ENCODE measurements at regions not wholly inside any gene's neighbourhood (a gene's known extent, or its start where the extent isn't known, plus 50 kb on each side); places are given as distances from the start of the nearest gene placed in this dataset.

DNA sequence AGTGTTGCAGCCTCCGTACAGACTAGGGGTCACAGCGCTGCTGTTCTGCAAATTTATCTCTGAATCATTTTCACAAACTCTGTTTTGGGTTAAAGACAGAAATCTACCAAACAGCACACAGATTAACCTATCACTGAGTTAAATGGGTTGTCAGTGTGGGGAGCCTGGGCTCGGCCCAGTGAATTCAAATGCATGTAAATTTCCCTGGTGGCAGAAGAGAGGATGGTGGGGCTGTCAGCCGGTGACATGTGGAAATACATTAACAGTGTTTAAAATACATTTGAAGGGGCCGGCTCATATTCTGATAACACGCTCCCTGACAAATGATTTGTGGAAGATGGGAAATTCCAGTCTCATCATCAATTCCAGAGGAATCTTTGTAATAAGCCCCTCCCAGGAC, 309.6 kb upstream of the MKI67 start:
- peaks cover 7 to 9% of the 10 kb centered on the region in 2 donors for H3K9me3 Mint-ChIP-seq
- no peaks in the 10 kb centered on the region for H3K36me3 Mint-ChIP-seq
- DNase-seq (ENCODE audit: low spot score in 2 of 2) (no peak), ATAC-seq (no peak)
- no peak overlapping the region for H3K27ac Mint-ChIP-seq

DNA sequence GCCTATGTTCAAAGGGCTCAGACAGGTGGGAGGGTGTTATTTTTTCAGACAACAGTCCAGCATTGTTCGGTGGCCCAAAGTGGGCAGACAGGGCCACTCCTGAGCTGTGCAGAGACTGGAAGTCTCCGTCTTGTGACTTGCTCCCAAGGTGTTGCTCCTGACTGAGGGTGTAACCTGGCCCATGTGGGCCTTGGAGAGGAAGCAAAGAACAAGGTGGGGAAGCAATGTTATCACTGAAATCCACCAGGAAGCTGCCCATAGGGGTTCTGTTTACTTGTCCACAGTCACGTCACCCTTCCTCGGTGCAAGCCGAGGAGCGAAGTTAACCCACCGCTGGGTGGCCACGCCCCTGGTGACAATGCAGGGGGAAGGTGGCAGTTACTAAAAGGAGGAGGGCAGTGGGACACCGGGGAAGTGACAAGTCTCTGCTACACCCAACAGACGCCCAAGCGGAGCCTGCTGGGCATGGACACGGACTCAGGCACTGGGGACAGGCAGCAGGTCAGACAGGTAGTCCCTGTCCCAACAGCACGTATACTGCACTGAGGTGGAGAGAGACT, 311.6 kb upstream of the MKI67 start:
- no peak for DNase-seq (ENCODE audit: low spot score in 2 of 2)
- H3K36me3 Mint-ChIP-seq = no peaks in the 10 kb centered on the region

DNA sequence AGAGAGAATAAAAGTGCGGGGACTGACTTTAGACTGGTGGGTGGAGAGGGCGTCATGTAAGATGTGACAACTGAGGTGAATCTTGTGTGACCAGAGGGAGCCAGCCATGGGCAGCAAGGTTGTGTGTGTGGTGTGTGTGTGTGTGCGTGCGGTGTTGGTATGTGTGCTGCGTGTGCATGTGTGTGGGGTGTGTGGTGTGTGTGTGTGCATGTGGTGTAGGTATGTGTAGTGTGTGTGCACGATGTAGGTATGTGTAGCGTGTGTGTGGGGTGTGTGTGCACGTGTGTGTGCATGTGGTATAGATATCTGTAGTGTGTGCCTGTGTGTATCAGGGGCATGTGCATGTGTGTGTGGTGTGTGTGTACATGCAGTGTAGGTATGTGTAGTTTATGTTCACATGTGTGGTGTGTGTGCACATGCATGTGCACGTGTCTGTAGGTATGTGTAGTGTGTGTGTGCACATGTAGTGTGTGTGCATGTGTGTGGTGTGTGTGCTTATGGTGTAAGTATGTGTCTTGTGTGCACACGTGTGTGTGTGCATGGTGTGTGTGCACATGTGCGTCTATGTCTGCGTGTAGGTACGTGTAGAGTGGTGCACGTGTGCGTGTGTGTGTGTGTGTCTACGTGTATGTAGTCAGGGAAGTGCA, 312.3 kb upstream of the MKI67 start:
- ATAC-seq = no peak
- DNase-seq (ENCODE audit: low spot score in 2 of 2) = no peak
- H3K9me3 Mint-ChIP-seq = peaks cover 7 to 9% of the 10 kb centered on the region in 2 donors
- no peaks in the 10 kb centered on the region for H3K36me3 Mint-ChIP-seq
- H3K27ac Mint-ChIP-seq = no peak overlapping the region

More for the DNA sequence above, 311.6 kb upstream of the MKI67 start:
- ATAC-seq = no peak
- peaks cover 7 to 9% of the 10 kb centered on the region in 2 donors for H3K9me3 Mint-ChIP-seq
- H3K27ac Mint-ChIP-seq = no peak overlapping the region

GRCh38 chr10:128440513-128441160, 314.4 kb upstream of the MKI67 start:
- no peak overlapping the region for H3K27ac Mint-ChIP-seq
- DNase-seq (ENCODE audit: low spot score in 2 of 2) (no peak), ATAC-seq (no peak)
- H3K36me3 Mint-ChIP-seq = no peaks in the 10 kb centered on the region
- peaks cover 7 to 9% of the 10 kb centered on the region in 2 donors for H3K9me3 Mint-ChIP-seq

- ATAC-seq = no peak
- H3K27ac Mint-ChIP-seq = no peak overlapping the region
- no peaks in the 10 kb centered on the region for H3K9me3 Mint-ChIP-seq
Observed at GRCh38 chr10:128443925-128444518, 317.8 kb upstream of the MKI67 start.

DNA sequence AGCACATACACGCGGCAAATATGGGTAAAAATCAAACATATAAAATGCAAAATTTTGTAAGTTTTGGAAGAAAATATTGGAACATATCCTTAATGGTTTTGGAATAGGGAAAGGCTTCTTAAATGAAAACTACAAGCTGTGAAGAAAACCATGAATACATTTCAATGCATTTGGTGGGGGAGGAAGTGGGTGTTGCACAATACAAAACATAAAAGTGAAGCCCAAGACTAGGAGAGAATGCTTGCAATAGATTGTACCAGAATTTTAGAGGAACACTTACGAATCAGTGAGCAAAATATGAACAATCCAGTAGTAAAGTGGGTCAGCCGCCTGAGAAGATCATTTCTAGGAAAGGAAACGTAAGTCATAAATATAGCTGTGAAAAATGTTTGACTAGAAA, 322.6 kb upstream of the MKI67 start:
- H3K36me3 Mint-ChIP-seq = no peaks in the 10 kb centered on the region
- DNase-seq (ENCODE audit: low spot score in 2 of 2) (no peak), ATAC-seq (no peak)
- no peaks in the 10 kb centered on the region for H3K9me3 Mint-ChIP-seq
- no peak overlapping the region for H3K27ac Mint-ChIP-seq

More at GRCh38 chr10:128443925-128444518, 317.8 kb upstream of the MKI67 start:
- no peaks in the 10 kb centered on the region for H3K36me3 Mint-ChIP-seq
- DNase-seq (ENCODE audit: low spot score in 2 of 2) = no peak

GRCh38 chr10:128451879-128452278, 325.7 kb upstream of the MKI67 start:
- Mint-ChIP-seq H3K27ac (no peak overlapping the region), H3K36me3 (no peaks in the 10 kb centered on the region), H3K9me3 (no peaks in the 10 kb centered on the region)
- ATAC-seq (no peak), DNase-seq (ENCODE audit: low spot score in 2 of 2) (no peak)

DNA sequence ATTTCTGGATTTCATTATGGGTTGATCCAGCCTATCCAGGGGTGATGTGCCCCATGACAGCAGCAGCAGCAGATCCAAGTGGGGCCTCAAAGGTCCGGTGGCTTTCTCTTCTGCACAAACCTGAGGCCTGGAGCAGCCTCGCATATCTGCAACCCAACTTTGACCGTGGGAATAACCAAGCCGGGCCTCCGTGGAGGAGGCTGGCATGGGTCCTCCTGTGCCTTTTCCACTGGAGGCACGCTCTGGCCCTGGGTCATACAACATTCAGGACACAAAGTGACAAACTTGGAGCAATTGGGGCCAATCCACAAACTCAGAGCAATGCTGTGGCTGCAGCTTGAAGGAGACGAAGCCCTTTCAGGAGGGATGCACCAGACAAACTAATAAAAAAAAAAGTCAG, 330.0 kb upstream of the MKI67 start:
- ATAC-seq = no peak
- H3K36me3 Mint-ChIP-seq = no peaks in the 10 kb centered on the region
- H3K27ac Mint-ChIP-seq = no peak overlapping the region
- no peaks in the 10 kb centered on the region for H3K9me3 Mint-ChIP-seq
- DNase-seq (ENCODE audit: low spot score in 2 of 2) = no peak

- ATAC-seq (no peak), DNase-seq (ENCODE audit: low spot score in 2 of 2) (no peak)
- H3K36me3 Mint-ChIP-seq = no peaks in the 10 kb centered on the region
- H3K27ac Mint-ChIP-seq = no peak overlapping the region
- H3K9me3 Mint-ChIP-seq = no peaks in the 10 kb centered on the region
Observed at GRCh38 chr10:128457136-128457535, 330.9 kb upstream of the MKI67 start.

DNA sequence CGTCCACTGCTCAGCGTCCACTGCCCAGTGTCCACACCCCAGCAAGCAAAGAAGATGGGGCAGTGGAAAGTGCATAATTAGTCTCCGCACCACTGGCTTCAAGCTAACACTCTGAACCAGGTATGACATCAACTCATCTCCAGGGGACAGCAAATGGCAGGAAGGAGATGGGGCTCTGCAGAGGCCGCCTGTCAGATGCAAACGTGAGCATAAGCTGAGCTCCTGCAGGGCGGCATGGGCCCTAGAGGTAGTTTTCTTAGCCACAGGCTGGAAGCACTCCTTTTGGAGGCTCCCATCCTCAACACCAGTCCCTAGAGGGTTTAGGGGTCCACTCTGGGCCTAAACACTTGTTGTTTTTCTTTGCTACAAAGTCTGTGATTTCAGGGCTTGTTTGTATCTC, 335.8 kb upstream of the MKI67 start:
- no peaks in the 10 kb centered on the region for H3K36me3 Mint-ChIP-seq

DNA sequence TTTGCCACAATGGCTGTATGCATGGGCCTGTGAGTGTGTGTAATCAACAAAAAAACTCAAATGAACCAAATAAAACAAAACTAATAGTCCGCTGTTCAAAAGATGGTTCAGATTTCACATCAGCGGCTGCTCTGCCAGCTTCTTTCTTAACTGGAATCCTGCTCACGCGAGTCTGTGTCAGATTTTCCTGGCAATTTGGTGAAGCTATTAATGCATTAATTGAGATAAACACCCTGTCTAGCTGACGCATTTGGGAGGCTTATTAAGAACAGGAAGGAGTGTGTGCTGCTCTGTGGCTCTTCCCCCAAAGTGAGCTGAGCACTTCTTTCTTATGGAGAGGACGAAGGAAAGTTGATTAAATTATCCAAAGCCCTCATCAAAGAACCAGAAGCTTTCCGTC, 336.6 kb upstream of the MKI67 start:
- no peak overlapping the region for H3K27ac Mint-ChIP-seq
- peaks cover 4% of the 10 kb centered on the region in 2 donors for H3K9me3 Mint-ChIP-seq
- H3K36me3 Mint-ChIP-seq = no peaks in the 10 kb centered on the region
- DNase-seq (ENCODE audit: low spot score in 2 of 2) (no peak), ATAC-seq (no peak)

More for the DNA sequence above, 335.8 kb upstream of the MKI67 start:
- H3K9me3 Mint-ChIP-seq = peaks cover 4% of the 10 kb centered on the region in 2 donors
- ATAC-seq (no peak), DNase-seq (ENCODE audit: low spot score in 2 of 2) (no peak)
- H3K27ac Mint-ChIP-seq = no peak overlapping the region

DNA sequence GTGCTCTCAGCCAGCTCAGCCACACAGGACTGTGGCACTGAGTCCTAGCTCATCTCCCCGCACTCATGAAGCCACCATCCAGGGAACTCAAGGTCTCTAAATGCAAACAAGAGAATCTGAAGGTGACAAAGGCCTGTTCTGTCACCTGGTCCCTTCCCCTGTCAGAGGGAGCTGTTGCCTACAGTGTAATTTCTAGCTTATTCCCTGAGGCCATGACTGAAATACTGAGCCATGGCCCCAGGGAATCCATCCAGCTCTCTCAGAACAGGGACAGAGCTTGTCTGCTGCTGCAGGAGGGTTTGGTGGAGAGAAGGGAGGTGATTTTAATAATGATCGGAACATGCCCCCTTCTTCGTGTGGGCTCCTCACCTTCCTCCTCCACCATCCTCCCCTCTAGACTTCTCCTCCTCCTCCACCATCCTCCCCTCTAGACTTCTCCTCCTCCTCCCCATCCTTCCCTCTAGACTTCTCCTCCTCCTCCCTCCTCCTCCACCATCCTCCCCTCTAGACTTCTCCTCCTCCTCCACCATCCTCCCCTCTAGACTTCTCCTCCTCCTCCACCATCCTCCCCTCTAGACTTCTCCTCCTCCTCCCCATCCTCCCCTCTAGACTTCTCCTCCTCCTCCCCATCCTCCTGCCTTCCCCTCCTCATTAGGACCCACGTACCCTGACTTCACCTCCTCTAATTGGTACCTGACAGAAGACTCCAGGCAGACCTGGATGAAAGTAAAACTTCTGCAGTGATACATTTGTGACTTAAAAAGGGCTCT, 338.0 kb upstream of the MKI67 start:
- no peak for ATAC-seq

DNA sequence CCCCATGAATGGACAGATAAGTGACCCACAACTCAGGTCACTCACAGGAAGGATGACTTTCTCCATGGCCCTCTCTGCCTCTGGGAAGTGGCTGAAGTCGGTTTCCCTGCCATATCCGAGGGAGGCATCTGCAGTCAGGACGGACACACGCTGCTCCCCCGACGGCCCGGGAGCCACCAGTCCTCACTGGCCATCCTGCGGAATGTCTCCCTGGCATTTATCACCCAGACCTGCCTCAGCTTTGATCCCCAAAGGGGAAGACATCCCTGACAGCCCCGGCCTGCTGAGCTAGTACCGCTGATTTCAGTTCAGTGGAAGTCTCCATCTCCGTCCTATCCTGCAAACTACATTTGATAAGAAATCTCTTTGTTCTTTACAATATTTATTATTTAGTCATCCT, 339.5 kb upstream of the MKI67 start:
- ATAC-seq (no peak), DNase-seq (ENCODE audit: low spot score in 2 of 2) (no peak)
- H3K27ac Mint-ChIP-seq = no peak overlapping the region
- no peaks in the 10 kb centered on the region for H3K36me3 Mint-ChIP-seq
- H3K9me3 Mint-ChIP-seq = peaks cover 4% of the 10 kb centered on the region in 2 donors

More for the DNA sequence above, 338.0 kb upstream of the MKI67 start:
- no peaks in the 10 kb centered on the region for H3K36me3 Mint-ChIP-seq
- DNase-seq (ENCODE audit: low spot score in 2 of 2) = no peak
- H3K27ac Mint-ChIP-seq = no peak overlapping the region
- H3K9me3 Mint-ChIP-seq = peaks cover 4% of the 10 kb centered on the region in 2 donors

GRCh38 chr10:128466831-128467371, 340.7 kb upstream of the MKI67 start:
- ATAC-seq (no peak), DNase-seq (ENCODE audit: low spot score in 2 of 2) (no peak)
- Mint-ChIP-seq H3K27ac (no peak overlapping the region), H3K9me3 (peaks cover 4% of the 10 kb centered on the region in 2 donors), H3K36me3 (no peaks in the 10 kb centered on the region)

DNA sequence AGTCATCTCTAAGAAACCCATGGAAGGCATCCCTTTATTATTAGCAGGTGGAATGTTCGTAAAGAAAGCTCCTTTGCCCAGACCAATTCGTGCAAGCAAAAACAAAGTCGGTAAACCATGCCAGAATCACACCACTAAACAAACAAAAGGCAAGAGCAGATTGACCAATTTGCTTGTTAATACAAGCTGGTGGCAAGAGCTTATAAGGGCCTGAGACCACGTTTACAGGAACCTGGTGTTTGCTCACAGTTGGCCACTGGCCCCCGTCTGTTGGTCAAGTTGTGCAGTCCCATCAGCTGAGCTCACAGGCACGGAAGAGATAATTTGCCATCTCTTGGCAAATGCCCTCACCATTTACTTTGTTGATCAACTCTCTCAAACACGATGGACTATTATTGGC, 342.2 kb upstream of the MKI67 start:
- no peak for DNase-seq (ENCODE audit: low spot score in 2 of 2)
- H3K9me3 Mint-ChIP-seq = peaks cover 4% of the 10 kb centered on the region in 2 donors
- no peak overlapping the region for H3K27ac Mint-ChIP-seq
- H3K36me3 Mint-ChIP-seq = no peaks in the 10 kb centered on the region
- no peak for ATAC-seq

- ATAC-seq (no peak), DNase-seq (ENCODE audit: low spot score in 2 of 2) (no peak)
- Mint-ChIP-seq H3K27ac (no peak overlapping the region), H3K9me3 (peaks cover 3% of the 10 kb centered on the region in 2 donors), H3K36me3 (no peaks in the 10 kb centered on the region)
Observed at GRCh38 chr10:128469515-128469914, 343.3 kb upstream of the MKI67 start.

Data from activated naive CD4-positive, alpha-beta T cell treated with anti-CD3 and anti-CD28 coated beads, Interleukin-2, amount 50 U/mL, for 72 hours (primary cell).